Urinary bladder (tissue), 3 donors: ENCODE measurements at regions not wholly inside any gene's neighbourhood (a gene's known extent, or its start where the extent isn't known, plus 50 kb on each side); places are given as distances from the start of the nearest gene placed in this dataset.

Experiments used
- DNase-seq: peaks from one replicate; pipeline ENCODE4 v3.0.0-alpha.2; 2015; ENCODE audit errors: extremely low spot score
- H3K27ac ChIP-seq: one replicate; pipeline ENCODE4 v1.5.1; 2013; ENCODE audit warnings: low read depth, mild to moderate bottlenecking, moderate library complexity
- H3K36me3 ChIP-seq: one replicate; pipeline ENCODE4 v1.6.1; 2013; ENCODE audit warnings: mild to moderate bottlenecking, moderate library complexity; ENCODE audit not compliant: insufficient read depth
- H3K4me1 ChIP-seq: one replicate; pipeline ENCODE4 v1.6.1; 2013; ENCODE audit warnings: mild to moderate bottlenecking, moderate library complexity; ENCODE audit not compliant: insufficient read depth
- H3K4me3 ChIP-seq: one replicate; pipeline ENCODE4 v1.5.1; 2013; ENCODE audit warnings: low read depth, low read length
- WGBS: extraction: QIAGEN DNeasy Blood & Tissue Kit; methylation state at CpG from one replicate; pipeline ENCODE4 v1.1.7; 2013; 5-methylcytosine and 5-hydroxymethylcytosine counted together
- donor health status: healthy with polysubstance abuse.
- donor health status: healthy.

DNA sequence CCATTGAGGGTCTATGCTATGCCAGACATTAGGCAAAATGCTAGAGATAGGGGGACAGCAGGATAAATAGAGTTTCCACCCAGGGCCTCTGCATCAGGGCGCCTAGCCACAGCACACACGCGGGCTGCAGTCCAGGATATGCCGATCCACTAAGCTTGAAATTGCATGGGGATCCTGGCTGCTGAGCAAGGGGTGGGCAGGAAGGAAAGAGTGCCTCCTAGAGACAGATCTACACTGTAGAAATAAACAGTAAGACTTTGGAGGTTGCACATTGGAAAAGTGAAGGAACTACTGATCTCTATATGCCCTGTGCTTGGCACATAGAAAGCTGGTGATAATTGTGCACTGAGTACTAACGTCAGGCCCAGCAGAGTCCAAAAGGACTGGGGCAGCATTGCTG is 411.1 kb downstream of the PRDM2 start:
- DNase-seq, result no peak
- Histone ChIP-seq H3K4me3 (no peak overlapping the region), H3K36me3 (no peaks in the 10 kb centered on the region), H3K4me1 (no peaks in the 10 kb centered on the region), H3K27ac (no peak overlapping the region)
- WGBS, result 79% methylated on average over 5 of the region's 5 CpGs

- 98% methylated on average over 1 of the region's 1 CpG for WGBS
- Histone ChIP-seq H3K4me3 (no peak overlapping the region), H3K27ac (no peak overlapping the region), H3K36me3 (no peaks in the 10 kb centered on the region), H3K4me1 (no peaks in the 10 kb centered on the region)
- DNase-seq, result no peak
These were observed 412.6 kb downstream of the PRDM2 start for GRCh38 chr1:14112613-14113012.

- no peak overlapping the region for H3K4me3 ChIP-seq
- WGBS, result 81% methylated on average over 9 of the region's 9 CpGs
- H3K27ac ChIP-seq, result no peak overlapping the region
- no peaks in the 10 kb centered on the region for H3K4me1 ChIP-seq
- H3K36me3 ChIP-seq, result no peaks in the 10 kb centered on the region
- DNase-seq, result no peak
These were observed 413.3 kb downstream of the PRDM2 start for GRCh38 chr1:14113271-14113670.

GRCh38 chr1:14113841-14114567 is 414.0 kb downstream of the PRDM2 start:
- H3K36me3 ChIP-seq, result no peaks in the 10 kb centered on the region
- H3K27ac ChIP-seq, result no peak overlapping the region
- WGBS, result 57% methylated on average over 15 of the region's 15 CpGs
- no peak overlapping the region for H3K4me3 ChIP-seq
- DNase-seq, result no peak
- H3K4me1 ChIP-seq, result no peaks in the 10 kb centered on the region

DNA sequence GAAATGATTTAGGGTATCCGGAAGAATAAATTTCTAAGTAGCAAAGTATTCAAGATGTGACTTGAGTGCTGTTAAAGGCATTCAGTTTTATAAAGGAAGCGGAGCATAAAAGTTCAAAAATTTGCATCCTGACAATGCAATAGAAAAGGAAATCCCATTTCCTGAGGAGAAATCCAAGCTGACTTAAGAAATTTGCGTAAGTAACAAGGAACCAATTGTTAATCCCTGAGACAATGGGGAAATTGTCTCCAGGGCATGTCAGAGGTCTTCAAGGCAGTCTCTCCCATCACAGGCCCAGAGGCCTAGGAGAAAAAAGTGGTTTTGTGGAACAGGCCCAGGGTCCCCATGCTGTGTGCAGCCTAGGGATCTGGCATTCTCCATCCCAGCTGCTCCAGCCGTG is 416.0 kb downstream of the PRDM2 start:
- 91% methylated on average over 4 of the region's 4 CpGs for WGBS
- no peak for DNase-seq
- H3K4me3 ChIP-seq, result no peak overlapping the region
- no peaks in the 10 kb centered on the region for H3K4me1 ChIP-seq
- no peak overlapping the region for H3K27ac ChIP-seq
- no peaks in the 10 kb centered on the region for H3K36me3 ChIP-seq

DNA sequence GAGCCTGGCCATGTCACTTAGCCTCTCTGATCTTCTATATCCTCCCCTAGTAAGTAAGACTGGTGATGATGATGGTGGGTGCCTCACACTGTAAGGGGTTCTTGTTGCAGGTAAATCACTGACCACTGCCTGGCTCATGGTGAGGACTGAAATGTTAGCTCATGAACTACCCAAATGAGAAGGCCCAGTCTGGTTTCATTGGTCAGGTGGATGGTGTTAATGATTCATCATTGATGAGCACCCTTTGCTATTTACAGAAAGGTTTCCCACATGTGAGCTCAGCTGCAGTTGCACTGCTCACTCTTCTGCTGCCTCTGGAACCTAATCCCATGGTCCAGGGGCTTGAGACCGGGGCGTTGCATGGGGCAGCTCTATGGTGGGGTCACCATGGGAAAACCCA is 417.7 kb downstream of the PRDM2 start:
- Histone ChIP-seq H3K27ac (no peak overlapping the region), H3K4me3 (no peak overlapping the region), H3K4me1 (no peaks in the 10 kb centered on the region), H3K36me3 (no peaks in the 10 kb centered on the region)
- DNase-seq, result no peak
- WGBS, result 95% methylated on average over 2 of the region's 2 CpGs

DNA sequence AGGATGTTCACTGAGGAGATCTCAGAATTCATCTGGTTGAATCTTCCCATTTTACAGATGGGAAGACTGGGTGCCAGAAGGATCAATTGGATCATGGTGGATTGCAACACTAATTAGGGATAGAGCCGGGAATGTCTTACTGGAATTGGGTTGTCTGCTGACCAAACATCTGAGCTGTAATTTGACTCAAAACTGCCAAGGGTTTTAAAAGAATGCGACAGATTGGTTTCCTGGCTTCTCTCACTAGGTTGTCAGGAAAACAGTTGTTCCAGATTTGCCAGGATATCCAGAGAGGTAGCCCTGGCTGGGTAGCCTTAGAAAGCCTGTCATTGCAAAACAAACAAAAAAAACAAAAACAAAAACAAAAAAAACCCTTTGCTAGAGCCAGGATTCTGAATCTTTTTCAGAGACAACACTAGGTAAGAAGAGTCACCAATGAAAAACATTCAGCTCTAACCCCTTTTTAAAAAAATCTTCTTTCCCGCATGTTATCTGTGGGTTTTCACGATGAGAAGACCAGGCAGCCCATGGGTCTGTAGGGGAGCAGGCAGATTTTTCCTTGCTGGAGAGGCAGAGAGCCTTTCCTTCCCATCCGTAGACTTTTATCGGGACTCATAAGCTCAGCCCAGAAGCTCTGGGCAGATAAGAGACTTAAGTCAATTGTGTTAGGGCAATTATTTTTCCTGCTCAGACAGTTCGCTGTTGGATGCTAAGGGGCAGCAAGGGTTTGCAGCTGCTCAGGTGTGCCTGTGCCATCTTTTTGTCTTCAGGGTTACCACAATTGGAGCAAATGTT is 418.9 kb downstream of the PRDM2 start:
- Histone ChIP-seq H3K4me3 (no peak overlapping the region), H3K27ac (no peak overlapping the region), H3K4me1 (no peaks in the 10 kb centered on the region), H3K36me3 (no peaks in the 10 kb centered on the region)
- 35% methylated on average over 7 of the region's 7 CpGs for WGBS
- DNase-seq, result no peak

DNA sequence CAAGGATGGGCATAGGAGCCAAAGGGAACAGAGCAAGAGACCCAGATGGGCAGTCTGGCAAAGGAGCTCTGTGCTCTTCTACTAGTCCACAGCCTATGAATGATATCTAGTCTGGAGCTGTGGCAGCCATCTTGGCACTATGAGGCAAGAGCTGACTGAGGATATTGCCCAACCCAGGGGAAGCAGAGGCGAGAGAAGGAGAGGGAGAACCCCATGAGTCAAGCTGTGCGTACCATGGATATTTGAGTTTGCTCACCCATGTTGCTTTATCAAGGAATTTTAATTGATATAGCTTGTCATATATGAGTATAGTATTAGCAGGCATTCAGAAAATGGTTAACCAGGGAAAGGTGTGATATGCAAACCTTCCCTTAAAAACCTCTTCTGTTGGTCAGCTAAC is 420.9 kb downstream of the PRDM2 start:
- Histone ChIP-seq H3K27ac (no peak overlapping the region), H3K4me1 (no peaks in the 10 kb centered on the region), H3K36me3 (no peaks in the 10 kb centered on the region), H3K4me3 (no peak overlapping the region)
- DNase-seq, result no peak
- WGBS, result 95% methylated on average over 2 of the region's 2 CpGs

GRCh38 chr1:14128096-14128495 is 428.1 kb downstream of the PRDM2 start:
- 98% methylated on average over 1 of the region's 1 CpG for WGBS
- Histone ChIP-seq H3K4me3 (no peak overlapping the region), H3K4me1 (no peaks in the 10 kb centered on the region)

DNA sequence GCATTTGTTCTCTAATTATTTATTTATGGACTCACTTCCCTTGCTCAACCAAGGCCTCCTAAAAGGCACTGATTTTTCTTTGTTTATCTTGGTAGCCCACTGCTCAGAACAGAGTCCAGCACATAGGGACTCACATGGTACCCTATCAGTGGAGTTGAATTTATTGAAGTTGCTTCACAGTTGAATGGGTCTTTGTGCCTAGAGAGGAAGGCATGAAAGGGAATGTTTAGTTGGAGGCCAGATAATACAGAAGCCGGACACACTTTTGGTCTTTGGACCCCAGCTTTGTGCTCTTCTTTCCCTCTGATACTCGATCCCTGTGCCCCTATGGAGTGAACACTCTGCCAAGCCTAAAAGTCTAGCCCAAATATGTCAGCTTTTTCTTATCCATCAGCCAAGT is 429.0 kb downstream of the PRDM2 start:
- Histone ChIP-seq H3K27ac (no peak overlapping the region), H3K4me3 (no peak overlapping the region), H3K36me3 (no peaks in the 10 kb centered on the region), H3K4me1 (no peaks in the 10 kb centered on the region)
- no peak for DNase-seq
- 87% methylated on average over 2 of the region's 2 CpGs for WGBS

More at GRCh38 chr1:14128096-14128495, 428.1 kb downstream of the PRDM2 start:
- no peaks in the 10 kb centered on the region for H3K36me3 ChIP-seq
- H3K27ac ChIP-seq, result no peak overlapping the region
- DNase-seq, result no peak

- no peaks in the 10 kb centered on the region for H3K4me1 ChIP-seq
- 31% methylated on average over 2 of the region's 2 CpGs for WGBS
- H3K36me3 ChIP-seq, result no peaks in the 10 kb centered on the region
- no peak overlapping the region for H3K4me3 ChIP-seq
- H3K27ac ChIP-seq, result no peak overlapping the region
- DNase-seq, result no peak
These were observed 435.1 kb downstream of the PRDM2 start for GRCh38 chr1:14135070-14135469.

DNA sequence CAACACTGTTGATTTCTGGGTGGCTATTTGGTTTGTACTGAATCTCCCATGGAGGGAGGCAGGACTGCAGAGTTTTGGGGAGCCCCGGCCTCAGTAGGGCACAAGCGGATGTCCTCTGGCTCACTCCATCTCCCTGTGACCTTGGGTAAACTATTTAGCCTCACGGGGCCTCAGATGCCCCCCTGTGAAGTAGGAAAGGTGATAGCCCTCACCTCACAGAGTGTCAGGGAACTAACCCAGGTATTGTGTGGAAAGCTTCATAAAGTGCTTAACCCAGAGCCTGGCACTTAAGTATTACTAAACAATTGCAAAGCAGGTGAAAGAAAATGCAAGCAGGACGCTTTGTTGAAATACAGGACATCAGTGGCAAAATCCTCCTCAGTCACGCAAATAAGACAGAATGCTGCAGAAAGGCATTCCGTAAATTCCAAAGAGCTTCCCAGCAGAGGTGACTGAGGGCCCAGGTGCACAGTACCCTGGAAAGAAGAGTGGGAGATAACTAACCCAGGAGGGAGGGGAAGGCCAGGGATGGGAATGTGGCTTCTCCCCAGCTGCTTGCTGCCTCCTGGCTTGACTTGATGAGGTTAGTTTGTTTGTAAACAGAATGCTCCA is 436.3 kb downstream of the PRDM2 start:
- Histone ChIP-seq H3K36me3 (no peaks in the 10 kb centered on the region), H3K4me3 (no peak overlapping the region), H3K4me1 (no peaks in the 10 kb centered on the region), H3K27ac (no peak overlapping the region)
- no peak for DNase-seq
- 56% methylated on average over 6 of the region's 6 CpGs for WGBS

- Histone ChIP-seq H3K4me3 (no peak overlapping the region), H3K27ac (no peak overlapping the region), H3K36me3 (no peaks in the 10 kb centered on the region), H3K4me1 (no peaks in the 10 kb centered on the region)
- WGBS, result 63% methylated on average over 5 of the region's 5 CpGs
- no peak for DNase-seq
These were observed 436.9 kb downstream of the PRDM2 start for GRCh38 chr1:14136881-14137280.
